ENCODE measurements at regions not wholly inside any gene's neighbourhood (a gene's known extent, or its start where the extent isn't known, plus 50 kb on each side); places are given as distances from the start of the nearest gene placed in this dataset.

- TF ChIP-seq POLR2A (IDR thresholded peaks at IDR 0.05) = no peak
- TF ChIP-seq CTCF (IDR thresholded peaks at IDR 0.05) = no peak
These were observed 73.1 kb upstream of the TNFAIP3 start for GRCh38 chr6:137793805-137794515.

GRCh38 chr6:137794516-137795201 lies 72.4 kb upstream of the TNFAIP3 start:
- WGBS, 2 donors = 83 to 93% methylated on average over 4 of the region's 4 CpGs
- Histone ChIP-seq H3K27ac (no peak overlapping the region), H3K4me3 (replicated peaks in 1 of 3) (no peak overlapping the region), H3K36me3 (no peaks in the 10 kb centered on the region), H3K27me3 (no peaks in the 10 kb centered on the region), H3K4me1 (peaks cover 26 to 28% of the 10 kb centered on the region in 2 donors), H3K9me3 (no peaks in the 10 kb centered on the region)
- intact Hi-C loops (cut with DNase I) = loop anchor here (10.0 kb wide), 1 partner anchor 150 kb away; no protein-coding TSS in a partner anchor
- DNase-seq = no peak
- no peak for TF ChIP-seq CTCF (IDR thresholded peaks at IDR 0.05)
- TF ChIP-seq POLR2A (IDR thresholded peaks at IDR 0.05) = no peak

More at GRCh38 chr6:137793805-137794515, 73.1 kb upstream of the TNFAIP3 start:
- Histone ChIP-seq H3K4me1 (peaks cover 26 to 29% of the 10 kb centered on the region in 2 donors), H3K27me3 (no peaks in the 10 kb centered on the region), H3K36me3 (no peaks in the 10 kb centered on the region), H3K27ac (no peak overlapping the region), H3K4me3 (replicated peaks in 1 of 3) (no peak overlapping the region), H3K9me3 (no peaks in the 10 kb centered on the region)
- 93 to 95% methylated on average over 8 of the region's 8 CpGs for WGBS, 2 donors
- intact Hi-C loops (cut with DNase I) = loop anchor here (10.0 kb wide), 1 partner anchor 151 kb away; no protein-coding TSS in a partner anchor
- no peak for DNase-seq

GRCh38 chr6:137795501-137795900 lies 71.6 kb upstream of the TNFAIP3 start:
- DNase-seq = no peak
- intact Hi-C loops (cut with DNase I) = loop anchor here (10.0 kb wide), 1 partner anchor 149 kb away; no protein-coding TSS in a partner anchor
- Histone ChIP-seq H3K9me3 (no peaks in the 10 kb centered on the region), H3K27me3 (no peaks in the 10 kb centered on the region), H3K36me3 (no peaks in the 10 kb centered on the region), H3K4me1 (peaks cover 21% of the 10 kb centered on the region in 2 donors), H3K27ac (no peak overlapping the region), H3K4me3 (replicated peaks in 1 of 3) (no peak overlapping the region)
- no peak for TF ChIP-seq POLR2A (IDR thresholded peaks at IDR 0.05)
- TF ChIP-seq CTCF (IDR thresholded peaks at IDR 0.05) = no peak
- 94 to 95% methylated on average over 3 of the region's 3 CpGs for WGBS, 2 donors

- TF ChIP-seq CTCF (IDR thresholded peaks at IDR 0.05) (no peak), POLR2A (IDR thresholded peaks at IDR 0.05) (no peak)
- Histone ChIP-seq H3K36me3 (no peaks in the 10 kb centered on the region), H3K27me3 (no peaks in the 10 kb centered on the region), H3K4me3 (replicated peaks in 1 of 3) (no peak overlapping the region), H3K4me1 (no peaks in the 10 kb centered on the region), H3K27ac (no peak overlapping the region), H3K9me3 (no peaks in the 10 kb centered on the region)
- intact Hi-C loops (cut with DNase I) = loop anchor here (10.0 kb wide), 1 partner anchor 147 kb away; no protein-coding TSS in a partner anchor
- WGBS, 2 donors = 88 to 91% methylated on average over 3 of the region's 3 CpGs
- no peak for DNase-seq
These were observed 68.8 kb upstream of the TNFAIP3 start for GRCh38 chr6:137798261-137798660.

- intact Hi-C loops (cut with DNase I) = loop anchor here (10.0 kb wide), 1 partner anchor 146 kb away; no protein-coding TSS in a partner anchor
- TF ChIP-seq POLR2A (IDR thresholded peaks at IDR 0.05) (no peak), CTCF (IDR thresholded peaks at IDR 0.05) (no peak)
- H3K36me3 ChIP-seq = no peaks in the 10 kb centered on the region
These were observed 68.2 kb upstream of the TNFAIP3 start for GRCh38 chr6:137798846-137799245.

More at GRCh38 chr6:137798846-137799245, 68.2 kb upstream of the TNFAIP3 start:
- no peaks in the 10 kb centered on the region for H3K27me3 ChIP-seq
- H3K4me3 ChIP-seq (replicated peaks in 1 of 3) = no peak overlapping the region
- WGBS, 2 donors = 93 to 95% methylated on average over 3 of the region's 3 CpGs
- DNase-seq = no peak
- H3K27ac ChIP-seq = no peak overlapping the region
- no peaks in the 10 kb centered on the region for H3K4me1 ChIP-seq
- no peaks in the 10 kb centered on the region for H3K9me3 ChIP-seq
